Choroid plexus epithelial cell (primary cell): ENCODE measurements at regions not wholly inside any gene's neighbourhood (a gene's known extent, or its start where the extent isn't known, plus 50 kb on each side); places are given as distances from the start of the nearest gene placed in this dataset.
A peak's percentile ranks its signal among the peaks of the same experiment; 100 is the strongest.

Source experiments
- DNase-seq: peaks from one replicate; pipeline ENCODE4 v3.0.0-alpha.2; 2010; ENCODE audit warnings: low read depth
- H3K4me3 ChIP-seq: 2 replicates; pipeline ENCODE4 v1.5.1; 2011; ENCODE audit warnings: low read depth, mild to moderate bottlenecking, control low read depth, low read length, moderate library complexity
- CTCF ChIP-seq: conservative IDR thresholded peaks from 2 replicates; pipeline ENCODE4 v1.5.1; 2011; ENCODE audit warnings: low read depth, mild to moderate bottlenecking, control low read depth, inconsistent platforms, low read length, moderate library complexity

- DNase-seq: peak; percentile 70
- no peak for TF ChIP-seq CTCF
- H3K4me3 ChIP-seq: no peak overlapping the region
Observed at GRCh38 chr13:64234255-64234654, 2818.6 kb upstream of the PCDH20 start.

- no peak for TF ChIP-seq CTCF
- no peak for DNase-seq
- H3K4me3 ChIP-seq: no peak overlapping the region
Observed at GRCh38 chr13:64223016-64223415, 2807.4 kb upstream of the PCDH20 start.

- no peak for DNase-seq
- TF ChIP-seq CTCF: no peak
- no peak overlapping the region for H3K4me3 ChIP-seq
Observed at GRCh38 chr13:64206430-64207225, 2791.0 kb upstream of the PCDH20 start.

- DNase-seq: no peak
- no peak for TF ChIP-seq CTCF
- no peak overlapping the region for H3K4me3 ChIP-seq
Observed at GRCh38 chr13:64202517-64202916, 2786.9 kb upstream of the PCDH20 start.

- DNase-seq: no peak
- no peak for TF ChIP-seq CTCF
- H3K4me3 ChIP-seq: no peak overlapping the region
Observed at GRCh38 chr13:64197232-64197631, 2781.6 kb upstream of the PCDH20 start.

GRCh38 chr13:64186503-64187250, 2771.0 kb upstream of the PCDH20 start:
- no peak overlapping the region for H3K4me3 ChIP-seq
- TF ChIP-seq CTCF: no peak
- DNase-seq: peak; percentile 30
